ENCODE measurements at regions not wholly inside any gene's neighbourhood (a gene's known extent, or its start where the extent isn't known, plus 50 kb on each side); places are given as distances from the start of the nearest gene placed in this dataset.

- no peak for DNase-seq (ENCODE audit: low spot score)
- no peaks in the 10 kb centered on the region for H3K9me3 Mint-ChIP-seq (ENCODE audit: unreplicated experiment)
- H3K27me3 Mint-ChIP-seq (ENCODE audit: unreplicated experiment) = no peaks in the 10 kb centered on the region
- no peaks in the 10 kb centered on the region for H3K36me3 Mint-ChIP-seq (ENCODE audit: low read depth, unreplicated experiment)
- no peak overlapping the region for H3K4me3 Mint-ChIP-seq (ENCODE audit: unreplicated experiment)
- H3K4me1 Mint-ChIP-seq (ENCODE audit: unreplicated experiment) = no peaks in the 10 kb centered on the region
- TF ChIP-seq CTCF (IDR thresholded peaks at IDR 0.05; ENCODE audit: unreplicated experiment) = no peak
- H3K27ac Mint-ChIP-seq (ENCODE audit: unreplicated experiment) = no peak overlapping the region
These were observed 112.1 kb downstream of the RND3 start for GRCh38 chr2:150375333-150375732.

DNA sequence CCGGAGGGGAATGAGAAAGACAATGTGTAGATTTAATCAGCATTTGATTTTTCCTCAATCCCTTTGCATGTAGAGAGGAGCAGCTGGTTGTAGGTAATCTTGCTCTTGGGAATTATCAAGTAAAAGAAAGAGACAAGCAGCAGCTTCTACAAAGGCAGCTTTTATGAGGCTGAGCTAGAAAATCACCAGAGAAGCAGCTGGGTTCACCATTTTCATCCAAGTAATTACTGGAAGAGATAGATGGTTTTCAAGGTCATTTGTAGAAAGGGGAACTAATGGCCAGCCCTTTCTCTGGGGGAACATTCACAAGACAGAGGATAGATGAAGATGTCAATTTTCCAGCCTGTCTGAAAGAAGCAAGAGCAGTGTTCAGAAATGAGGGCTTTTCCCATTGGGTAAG is 113.0 kb downstream of the RND3 start:
- no peak for TF ChIP-seq CTCF (IDR thresholded peaks at IDR 0.05; ENCODE audit: unreplicated experiment)
- Mint-ChIP-seq H3K27ac (ENCODE audit: unreplicated experiment) (no peak overlapping the region), H3K4me1 (ENCODE audit: unreplicated experiment) (no peaks in the 10 kb centered on the region), H3K4me3 (ENCODE audit: unreplicated experiment) (no peak overlapping the region), H3K9me3 (ENCODE audit: unreplicated experiment) (no peaks in the 10 kb centered on the region), H3K27me3 (ENCODE audit: unreplicated experiment) (peaks cover 2% of the 10 kb centered on the region), H3K36me3 (ENCODE audit: low read depth, unreplicated experiment) (no peaks in the 10 kb centered on the region)
- DNase-seq (ENCODE audit: low spot score) = no peak

DNA sequence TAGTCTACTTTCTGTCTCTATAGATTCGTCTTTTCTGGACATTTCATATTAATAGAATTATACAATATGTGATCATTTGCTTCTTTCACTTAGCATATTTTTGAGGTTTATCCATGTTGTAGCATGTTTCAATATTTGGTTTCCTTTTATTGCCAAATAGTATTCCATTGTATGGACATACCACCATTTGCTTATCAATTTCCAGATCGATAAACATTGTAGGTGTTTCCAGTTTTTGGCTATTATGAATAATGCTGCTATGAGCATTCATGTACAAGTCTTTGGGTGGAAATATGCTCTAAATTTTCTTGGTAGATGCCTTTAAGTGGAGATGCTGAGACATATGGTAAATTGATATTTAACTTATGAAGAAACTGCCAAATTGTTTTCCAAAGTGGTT is 114.1 kb downstream of the RND3 start:
- H3K27ac Mint-ChIP-seq (ENCODE audit: unreplicated experiment) = no peak overlapping the region
- H3K4me1 Mint-ChIP-seq (ENCODE audit: unreplicated experiment) = no peaks in the 10 kb centered on the region
- TF ChIP-seq CTCF (IDR thresholded peaks at IDR 0.05; ENCODE audit: unreplicated experiment) = no peak
- no peaks in the 10 kb centered on the region for H3K36me3 Mint-ChIP-seq (ENCODE audit: low read depth, unreplicated experiment)
- H3K4me3 Mint-ChIP-seq (ENCODE audit: unreplicated experiment) = no peak overlapping the region
- no peak for DNase-seq (ENCODE audit: low spot score)
- no peaks in the 10 kb centered on the region for H3K9me3 Mint-ChIP-seq (ENCODE audit: unreplicated experiment)
- peaks cover 3% of the 10 kb centered on the region for H3K27me3 Mint-ChIP-seq (ENCODE audit: unreplicated experiment)

DNA sequence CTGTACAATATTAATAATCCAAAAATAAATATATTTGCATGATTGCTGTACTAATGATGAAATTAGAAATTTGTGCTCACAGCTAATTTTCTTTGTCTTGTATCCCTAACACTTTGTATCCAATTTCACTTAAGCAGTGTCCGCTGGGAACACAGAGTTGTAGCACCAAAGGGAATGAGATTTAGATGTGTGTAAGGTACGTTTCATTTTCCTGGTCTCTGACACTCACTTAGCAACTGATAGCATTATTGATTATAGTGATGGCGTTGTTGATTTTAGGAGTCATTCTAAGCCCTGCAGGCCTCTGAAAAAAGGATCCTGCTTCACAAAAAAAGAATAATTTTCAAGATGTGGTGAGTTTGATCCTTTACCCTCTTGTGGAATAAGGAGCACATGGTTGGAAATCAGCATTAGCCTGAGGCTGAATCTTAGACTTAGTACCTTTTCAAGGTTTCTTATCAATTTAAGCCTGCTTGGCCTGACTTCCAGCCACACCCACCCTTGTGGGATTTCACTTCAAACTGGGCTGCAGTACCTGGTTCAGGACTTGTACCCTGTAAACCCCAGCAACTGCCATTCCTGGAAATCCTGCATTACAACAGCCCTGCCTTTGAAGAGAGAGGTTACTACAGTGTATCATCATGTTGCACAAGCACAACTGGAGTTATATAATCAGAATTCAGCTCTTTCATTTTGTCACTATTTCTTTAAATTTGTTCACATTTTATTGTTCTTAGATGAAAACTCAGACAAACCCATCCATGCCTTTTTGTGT is 116.2 kb downstream of the RND3 start:
- TF ChIP-seq CTCF (IDR thresholded peaks at IDR 0.05; ENCODE audit: unreplicated experiment) = no peak
- no peak for DNase-seq (ENCODE audit: low spot score)

GRCh38 chr2:150370561-150370960 is 116.9 kb downstream of the RND3 start:
- H3K4me1 Mint-ChIP-seq (ENCODE audit: unreplicated experiment) = no peaks in the 10 kb centered on the region
- TF ChIP-seq CTCF (IDR thresholded peaks at IDR 0.05; ENCODE audit: unreplicated experiment) = no peak
- H3K4me3 Mint-ChIP-seq (ENCODE audit: unreplicated experiment) = no peak overlapping the region
- H3K27ac Mint-ChIP-seq (ENCODE audit: unreplicated experiment) = no peak overlapping the region
- DNase-seq (ENCODE audit: low spot score) = no peak
- no peaks in the 10 kb centered on the region for H3K9me3 Mint-ChIP-seq (ENCODE audit: unreplicated experiment)
- no peaks in the 10 kb centered on the region for H3K36me3 Mint-ChIP-seq (ENCODE audit: low read depth, unreplicated experiment)
- H3K27me3 Mint-ChIP-seq (ENCODE audit: unreplicated experiment) = peaks cover 3% of the 10 kb centered on the region

More for the DNA sequence above, 116.2 kb downstream of the RND3 start:
- H3K27me3 Mint-ChIP-seq (ENCODE audit: unreplicated experiment) = peaks cover 3% of the 10 kb centered on the region
- no peak overlapping the region for H3K4me3 Mint-ChIP-seq (ENCODE audit: unreplicated experiment)
- H3K9me3 Mint-ChIP-seq (ENCODE audit: unreplicated experiment) = no peaks in the 10 kb centered on the region
- H3K27ac Mint-ChIP-seq (ENCODE audit: unreplicated experiment) = no peak overlapping the region
- H3K36me3 Mint-ChIP-seq (ENCODE audit: low read depth, unreplicated experiment) = no peaks in the 10 kb centered on the region
- H3K4me1 Mint-ChIP-seq (ENCODE audit: unreplicated experiment) = no peaks in the 10 kb centered on the region
